ENCODE measurements at regions not wholly inside any gene's neighbourhood (a gene's known extent, or its start where the extent isn't known, plus 50 kb on each side); places are given as distances from the start of the nearest gene placed in this dataset.
A peak's percentile ranks its signal among the peaks of the same experiment; 100 is the strongest.

GRCh38 chr18:5662586-5663090, 118.8 kb upstream of the EPB41L3 start:
- Histone ChIP-seq H3K4me3 (no peak overlapping the region), H3K36me3 (no peaks in the 10 kb centered on the region), H3K4me1 (no peaks in the 10 kb centered on the region), H3K27ac (replicated peaks in 1 of 4) (no peak overlapping the region), H3K27me3 (no peaks in the 10 kb centered on the region), H3K9me3 (no peaks in the 10 kb centered on the region)
- TF ChIP-seq EP300 (IDR thresholded peaks at IDR 0.05) (no peak), POLR2AphosphoS5 (IDR thresholded peaks at IDR 0.05) (no peak), CTCF (IDR thresholded peaks at IDR 0.05) (no peak), POLR2A (IDR thresholded peaks at IDR 0.05; ENCODE audit: low read depth) (no peak)
- intact Hi-C loops (cut with DNase I) = no loop called here
- WGBS = 80% methylated on average over 3 of the region's 3 CpGs
- DNase-seq (ENCODE audit: extremely low spot score) = no peak

- H3K27me3 ChIP-seq = no peaks in the 10 kb centered on the region
- no peaks in the 10 kb centered on the region for H3K36me3 ChIP-seq
- intact Hi-C loops (cut with DNase I) = no loop called here
Observed at GRCh38 chr18:5661179-5661578, 117.4 kb upstream of the EPB41L3 start.

GRCh38 chr18:5653802-5654201, 110.0 kb upstream of the EPB41L3 start:
- Histone ChIP-seq H3K27me3 (no peaks in the 10 kb centered on the region), H3K9me3 (no peaks in the 10 kb centered on the region), H3K36me3 (no peaks in the 10 kb centered on the region), H3K27ac (replicated peaks in 1 of 4) (no peak overlapping the region), H3K4me1 (no peaks in the 10 kb centered on the region), H3K4me3 (no peak overlapping the region)
- TF ChIP-seq POLR2AphosphoS5 (IDR thresholded peaks at IDR 0.05) = no peak
- no peak for TF ChIP-seq CTCF (IDR thresholded peaks at IDR 0.05)
- TF ChIP-seq POLR2A (IDR thresholded peaks at IDR 0.05; ENCODE audit: low read depth) = no peak
- no peak for TF ChIP-seq EP300 (IDR thresholded peaks at IDR 0.05)
- DNase-seq (ENCODE audit: extremely low spot score) = no peak
- 80% methylated on average over 3 of the region's 3 CpGs for WGBS
- intact Hi-C loops (cut with DNase I) = no loop called here

More at GRCh38 chr18:5661179-5661578, 117.4 kb upstream of the EPB41L3 start:
- Histone ChIP-seq H3K4me1 (no peaks in the 10 kb centered on the region), H3K4me3 (no peak overlapping the region), H3K9me3 (no peaks in the 10 kb centered on the region), H3K27ac (replicated peaks in 1 of 4) (no peak overlapping the region)
- no peak for TF ChIP-seq POLR2AphosphoS5 (IDR thresholded peaks at IDR 0.05)
- TF ChIP-seq POLR2A (IDR thresholded peaks at IDR 0.05; ENCODE audit: low read depth) = no peak
- no peak for TF ChIP-seq EP300 (IDR thresholded peaks at IDR 0.05)
- TF ChIP-seq CTCF (IDR thresholded peaks at IDR 0.05) = no peak
- no peak for DNase-seq (ENCODE audit: extremely low spot score)
- 69% methylated on average over 1 of the region's 1 CpG for WGBS

GRCh38 chr18:5651736-5652135, 107.9 kb upstream of the EPB41L3 start:
- Histone ChIP-seq H3K4me1 (no peaks in the 10 kb centered on the region), H3K36me3 (no peaks in the 10 kb centered on the region), H3K27ac (replicated peaks in 1 of 4) (no peak overlapping the region), H3K4me3 (no peak overlapping the region), H3K9me3 (no peaks in the 10 kb centered on the region), H3K27me3 (no peaks in the 10 kb centered on the region)
- intact Hi-C loops (cut with DNase I) = no loop called here
- TF ChIP-seq POLR2AphosphoS5 (IDR thresholded peaks at IDR 0.05) = no peak
- no peak for DNase-seq (ENCODE audit: extremely low spot score)

- Histone ChIP-seq H3K9me3 (no peaks in the 10 kb centered on the region), H3K27ac (replicated peaks in 1 of 4) (no peak overlapping the region), H3K27me3 (peaks cover 0 to 5% (median 0%) of the 10 kb centered on the region in 4 donors), H3K4me1 (no peaks in the 10 kb centered on the region), H3K4me3 (no peak overlapping the region), H3K36me3 (no peaks in the 10 kb centered on the region)
- DNase-seq (ENCODE audit: extremely low spot score) = peak; percentile 17
- 82% methylated on average over 8 of the region's 8 CpGs for WGBS
- TF ChIP-seq POLR2A (IDR thresholded peaks at IDR 0.05; ENCODE audit: low read depth) = no peak
- TF ChIP-seq CTCF (IDR thresholded peaks at IDR 0.05) = no peak
- TF ChIP-seq EP300 (IDR thresholded peaks at IDR 0.05) = no peak
- no peak for TF ChIP-seq POLR2AphosphoS5 (IDR thresholded peaks at IDR 0.05)
- intact Hi-C loops (cut with DNase I) = no loop called here
Observed at GRCh38 chr18:5649439-5649838, 105.6 kb upstream of the EPB41L3 start.

Data from esophagus muscularis mucosa (tissue), 4 donors.